NCI-H345 (cell line): ENCODE measurements at regions not wholly inside any gene's neighbourhood (a gene's known extent, or its start where the extent isn't known, plus 50 kb on each side); places are given as distances from the start of the nearest gene placed in this dataset.

Experiments used
- DNase-seq: peaks from one replicate; lab custom pipeline; 2025; lab: John Stamatoyannopoulos, UW

- no peak for DNase-seq
Measured at GRCh38 chr11:11140510-11140909, 212.5 kb downstream of the CSNK2A3 start.

GRCh38 chr11:11137339-11137738, 215.7 kb downstream of the CSNK2A3 start:
- no peak for DNase-seq

- DNase-seq: peak; percentile 11
Measured at GRCh38 chr11:11135820-11136476, 217.1 kb downstream of the CSNK2A3 start.

- no peak for DNase-seq
Measured at GRCh38 chr11:11129118-11129517, 223.9 kb downstream of the CSNK2A3 start.

- no peak for DNase-seq
Measured at GRCh38 chr11:11125618-11126017, 227.4 kb downstream of the CSNK2A3 start.

- DNase-seq: no peak
Measured at GRCh38 chr11:11122749-11123148, 230.3 kb downstream of the CSNK2A3 start.

GRCh38 chr11:11119917-11120316, 233.1 kb downstream of the CSNK2A3 start:
- DNase-seq: peak; percentile 16

- no peak for DNase-seq
Measured at GRCh38 chr11:11117730-11118129, 235.3 kb downstream of the CSNK2A3 start.

- no peak for DNase-seq
Measured at GRCh38 chr11:11115475-11115874, 237.6 kb downstream of the CSNK2A3 start.

- no peak for DNase-seq
Measured at GRCh38 chr11:11113626-11114025, 239.4 kb downstream of the CSNK2A3 start.

GRCh38 chr11:11108026-11108425, 245.0 kb downstream of the CSNK2A3 start:
- DNase-seq: no peak

GRCh38 chr11:11107076-11107723, 245.8 kb downstream of the CSNK2A3 start:
- no peak for DNase-seq

- DNase-seq: no peak
Measured at GRCh38 chr11:11105361-11105760, 247.5 kb upstream of the ZBED5 start.

- no peak for DNase-seq
Measured at GRCh38 chr11:11095831-11096723, 238.2 kb upstream of the ZBED5 start.

GRCh38 chr11:11090495-11090894, 232.6 kb upstream of the ZBED5 start:
- no peak for DNase-seq

GRCh38 chr11:11089805-11090204, 232.0 kb upstream of the ZBED5 start:
- no peak for DNase-seq

GRCh38 chr11:11086979-11087378, 229.1 kb upstream of the ZBED5 start:
- DNase-seq: no peak

- no peak for DNase-seq
Measured at GRCh38 chr11:11085580-11085979, 227.7 kb upstream of the ZBED5 start.

GRCh38 chr11:11084337-11084736, 226.5 kb upstream of the ZBED5 start:
- DNase-seq: no peak

- DNase-seq: no peak
Measured at GRCh38 chr11:11083441-11083840, 225.6 kb upstream of the ZBED5 start.

GRCh38 chr11:11082646-11083045, 224.8 kb upstream of the ZBED5 start:
- DNase-seq: no peak

- DNase-seq: no peak
Measured at GRCh38 chr11:11081776-11082175, 223.9 kb upstream of the ZBED5 start.

GRCh38 chr11:11081288-11081687, 223.4 kb upstream of the ZBED5 start:
- DNase-seq: no peak
